ENCODE measurements at regions not wholly inside any gene's neighbourhood (a gene's known extent, or its start where the extent isn't known, plus 50 kb on each side); places are given as distances from the start of the nearest gene placed in this dataset.

DNA sequence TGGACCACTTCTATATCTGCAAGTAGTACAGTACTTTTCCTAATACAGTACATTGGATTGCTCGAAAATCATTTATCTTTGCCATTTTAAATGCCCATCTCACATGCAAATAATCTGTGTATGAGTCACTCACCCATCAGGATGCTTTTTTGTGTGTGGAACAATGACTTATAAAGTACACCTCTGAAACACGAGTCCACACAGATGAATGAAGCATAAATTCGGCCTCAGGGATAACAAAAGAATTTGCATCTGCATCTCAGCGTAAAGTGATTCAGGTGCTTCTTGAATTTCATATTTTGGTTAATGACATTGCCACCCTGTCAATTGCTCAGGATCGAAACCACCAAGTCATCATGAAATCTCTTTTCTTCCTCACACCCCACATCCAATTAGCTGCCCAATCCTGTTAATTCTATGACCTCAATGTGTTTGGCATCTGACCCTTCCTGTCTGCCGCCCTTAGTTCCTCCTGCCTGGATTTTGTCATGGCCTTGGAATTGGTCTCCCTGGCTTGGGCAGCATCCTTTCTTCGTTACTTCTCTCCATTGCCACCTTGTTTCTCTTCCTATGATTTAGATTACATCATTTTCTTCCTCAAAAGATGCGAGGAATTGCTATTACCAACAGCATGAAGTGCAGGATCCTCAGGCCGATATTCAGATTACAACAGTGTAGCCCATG, 161.6 kb upstream of the MID1 start:
- H3K4me3 ChIP-seq (replicated peaks; ENCODE audit: low read depth, low read length), result no peak overlapping the region
- DNase-seq (ENCODE audit: extremely low read depth, insufficient read length), result no peak
- no peaks in the 10 kb centered on the region for H3K36me3 ChIP-seq (ENCODE audit: control insufficient read depth, insufficient read depth, low read length)
- TF ChIP-seq, protein P1, sequence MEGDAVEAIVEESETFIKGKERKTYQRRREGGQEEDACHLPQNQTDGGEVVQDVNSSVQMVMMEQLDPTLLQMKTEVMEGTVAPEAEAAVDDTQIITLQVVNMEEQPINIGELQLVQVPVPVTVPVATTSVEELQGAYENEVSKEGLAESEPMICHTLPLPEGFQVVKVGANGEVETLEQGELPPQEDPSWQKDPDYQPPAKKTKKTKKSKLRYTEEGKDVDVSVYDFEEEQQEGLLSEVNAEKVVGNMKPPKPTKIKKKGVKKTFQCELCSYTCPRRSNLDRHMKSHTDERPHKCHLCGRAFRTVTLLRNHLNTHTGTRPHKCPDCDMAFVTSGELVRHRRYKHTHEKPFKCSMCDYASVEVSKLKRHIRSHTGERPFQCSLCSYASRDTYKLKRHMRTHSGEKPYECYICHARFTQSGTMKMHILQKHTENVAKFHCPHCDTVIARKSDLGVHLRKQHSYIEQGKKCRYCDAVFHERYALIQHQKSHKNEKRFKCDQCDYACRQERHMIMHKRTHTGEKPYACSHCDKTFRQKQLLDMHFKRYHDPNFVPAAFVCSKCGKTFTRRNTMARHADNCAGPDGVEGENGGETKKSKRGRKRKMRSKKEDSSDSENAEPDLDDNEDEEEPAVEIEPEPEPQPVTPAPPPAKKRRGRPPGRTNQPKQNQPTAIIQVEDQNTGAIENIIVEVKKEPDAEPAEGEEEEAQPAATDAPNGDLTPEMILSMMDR (IDR thresholded peaks at IDR 0.05; ENCODE audit: insufficient read depth, low read length, poor library complexity, severe bottlenecking), result no peak
- H3K27me3 ChIP-seq (replicated peaks; ENCODE audit: control insufficient read depth, insufficient read depth, low read length), result no peaks in the 10 kb centered on the region

DNA sequence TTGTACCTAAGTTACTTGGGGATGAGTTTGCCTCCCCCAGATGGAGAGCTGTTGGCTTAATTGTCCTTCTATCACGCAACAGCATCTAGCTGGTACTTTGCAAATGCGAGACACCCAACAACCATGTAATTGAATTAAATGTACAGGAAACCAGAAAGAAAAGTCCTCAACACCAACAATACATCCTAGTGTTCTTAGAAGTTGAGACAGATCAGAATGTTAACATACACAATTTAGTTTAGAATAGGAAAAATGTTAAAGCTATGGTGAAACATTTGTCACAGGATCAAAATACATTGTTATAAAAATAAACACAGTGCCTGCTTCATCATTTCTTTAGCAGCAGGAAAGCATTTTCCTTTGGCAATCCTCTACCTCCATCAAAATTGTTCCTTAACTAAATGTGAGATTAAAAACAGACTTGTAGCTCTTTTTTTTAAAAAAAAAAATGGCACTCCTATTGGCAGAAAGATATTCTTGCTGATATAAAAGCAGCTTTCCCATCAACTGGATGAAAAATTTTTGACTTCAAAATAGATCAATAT, 163.1 kb upstream of the MID1 start:
- no peaks in the 10 kb centered on the region for H3K36me3 ChIP-seq (ENCODE audit: control insufficient read depth, insufficient read depth, low read length)
- H3K27me3 ChIP-seq (replicated peaks; ENCODE audit: control insufficient read depth, insufficient read depth, low read length), result no peaks in the 10 kb centered on the region
- DNase-seq (ENCODE audit: extremely low read depth, insufficient read length), result no peak
- TF ChIP-seq, protein P1 (IDR thresholded peaks at IDR 0.05; ENCODE audit: insufficient read depth, low read length, poor library complexity, severe bottlenecking), result no peak
- no peak overlapping the region for H3K4me3 ChIP-seq (replicated peaks; ENCODE audit: low read depth, low read length)

DNA sequence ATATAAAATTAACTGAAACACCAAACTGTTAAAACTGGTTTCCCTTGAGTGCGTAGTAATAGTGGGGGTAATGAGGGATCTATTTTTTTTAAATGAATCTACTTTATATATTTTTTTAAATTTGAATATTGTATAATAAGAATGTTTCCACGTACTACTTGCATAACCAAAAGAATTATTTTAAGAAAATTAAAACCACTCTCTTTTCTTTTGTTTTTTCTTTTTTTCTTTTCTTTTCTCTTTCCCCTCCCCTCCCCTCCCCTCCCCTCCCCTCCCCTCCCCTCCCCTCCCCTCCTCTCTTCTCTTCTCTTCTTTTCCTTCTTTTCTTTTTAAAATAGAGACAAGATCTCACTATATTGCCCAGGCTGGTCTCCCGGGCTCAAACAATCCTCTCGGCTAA, 166.9 kb upstream of the MID1 start:
- Histone ChIP-seq H3K4me3 (replicated peaks; ENCODE audit: low read depth, low read length) (no peak overlapping the region), H3K36me3 (ENCODE audit: control insufficient read depth, insufficient read depth, low read length) (no peaks in the 10 kb centered on the region), H3K27me3 (replicated peaks; ENCODE audit: control insufficient read depth, insufficient read depth, low read length) (no peaks in the 10 kb centered on the region)
- no peak for DNase-seq (ENCODE audit: extremely low read depth, insufficient read length)
- TF ChIP-seq, protein P1 (IDR thresholded peaks at IDR 0.05; ENCODE audit: insufficient read depth, low read length, poor library complexity, severe bottlenecking), result no peak

DNA sequence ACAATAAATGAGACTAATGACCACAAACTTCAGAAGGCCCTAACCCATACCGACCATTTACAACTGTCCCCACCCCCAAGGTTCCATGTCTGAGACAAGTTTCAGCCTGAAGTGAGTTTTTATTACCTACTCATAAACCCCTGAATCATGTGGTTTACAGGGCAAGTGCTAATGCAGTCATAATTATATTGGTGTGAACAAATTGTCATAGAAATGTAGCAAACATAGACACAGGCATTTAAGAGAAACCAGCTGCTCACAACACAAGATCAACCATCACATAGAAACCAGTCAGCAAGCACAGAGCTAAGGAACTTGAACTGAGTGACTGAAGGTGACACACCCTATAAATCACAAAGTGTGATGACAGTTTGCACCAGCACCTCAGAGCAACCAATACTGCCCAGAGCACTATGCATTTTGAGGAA, 173.8 kb upstream of the MID1 start:
- no peaks in the 10 kb centered on the region for H3K36me3 ChIP-seq (ENCODE audit: control insufficient read depth, insufficient read depth, low read length)

DNA sequence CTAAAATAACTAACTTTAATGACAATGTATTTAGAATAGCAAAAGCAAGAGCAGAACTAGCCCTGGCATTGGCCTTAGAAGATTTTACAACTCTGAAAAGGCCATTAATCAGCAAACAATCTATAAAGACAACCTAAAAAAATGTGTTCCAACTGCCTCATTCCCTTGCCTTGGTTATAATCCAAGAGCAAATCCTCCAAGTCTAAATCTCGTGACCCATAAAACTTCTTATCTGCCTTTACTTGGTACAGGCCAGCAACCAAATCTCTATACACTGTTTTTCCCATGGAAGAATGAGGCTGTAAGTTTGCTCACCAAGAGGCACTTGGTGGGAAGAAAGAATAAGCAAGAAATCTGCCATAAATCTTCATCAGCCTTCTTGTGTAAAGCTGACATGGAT, 175.3 kb upstream of the MID1 start:
- H3K27me3 ChIP-seq (replicated peaks; ENCODE audit: control insufficient read depth, insufficient read depth, low read length), result no peaks in the 10 kb centered on the region
- H3K36me3 ChIP-seq (ENCODE audit: control insufficient read depth, insufficient read depth, low read length), result no peaks in the 10 kb centered on the region
- no peak for DNase-seq (ENCODE audit: extremely low read depth, insufficient read length)
- TF ChIP-seq, protein P1 (IDR thresholded peaks at IDR 0.05; ENCODE audit: insufficient read depth, low read length, poor library complexity, severe bottlenecking), result no peak
- no peak overlapping the region for H3K4me3 ChIP-seq (replicated peaks; ENCODE audit: low read depth, low read length)

More for the DNA sequence above, 173.8 kb upstream of the MID1 start:
- Histone ChIP-seq H3K27me3 (replicated peaks; ENCODE audit: control insufficient read depth, insufficient read depth, low read length) (no peaks in the 10 kb centered on the region), H3K4me3 (replicated peaks; ENCODE audit: low read depth, low read length) (no peak overlapping the region)
- TF ChIP-seq, protein P1 (IDR thresholded peaks at IDR 0.05; ENCODE audit: insufficient read depth, low read length, poor library complexity, severe bottlenecking), result no peak
- DNase-seq (ENCODE audit: extremely low read depth, insufficient read length), result no peak
